Heart left ventricle (tissue), 16 donors: ENCODE measurements at regions not wholly inside any gene's neighbourhood (a gene's known extent, or its start where the extent isn't known, plus 50 kb on each side); places are given as distances from the start of the nearest gene placed in this dataset.

Experiments
- ATAC-seq, 4 donors: fragments of 200-7000 bp; cut with Tn5 transposase; one replicate each; pipeline ENCODE4 v1.9.1; 2020 to 2022; ENCODE audit warnings: moderate library complexity in 4 of 4, mild to moderate bottlenecking in 3 of 4, moderate number of reproducible peaks in 1 of 4
- DNase-seq, 5 donors: peaks; one replicate each; pipeline ENCODE4 v3.0.0-alpha.2; 2020
- H3K27ac ChIP-seq, 12 donors: fragments of 200-600 bp; sonication (generic) in 4 of 12; one replicate each; pipeline versions ENCODE4 v1.5.0 to v1.8.0; 2016 to 2022; ENCODE audit warnings: mild to moderate bottlenecking in 2 of 12
- H3K27me3 ChIP-seq, 9 donors: fragments of 200-600 bp; sonication (generic) in 2 of 9; one replicate each; pipeline versions ENCODE4 v1.5.1 to v1.8.0; 2016 to 2022; ENCODE audit warnings: mild to moderate bottlenecking in 3 of 9
- H3K36me3 ChIP-seq, 9 donors: fragments of 200-600 bp; sonication (generic) in 2 of 9; one replicate each; pipeline versions ENCODE4 v1.5.0 to v1.8.0; 2018 to 2022; ENCODE audit warnings: mild to moderate bottlenecking in 2 of 9
- H3K4me1 ChIP-seq, 12 donors: fragments of 200-600 bp; sonication (generic) in 4 of 12; one replicate each; pipeline versions ENCODE4 v1.5.0 to v1.8.0; 2016 to 2022; ENCODE audit warnings: mild to moderate bottlenecking in 3 of 12
- H3K4me3 ChIP-seq, 12 donors: fragments of 200-600 bp; sonication (generic) in 4 of 12; one replicate each; pipeline versions ENCODE4 v1.5.0 to v1.8.0; 2017 to 2022; ENCODE audit warnings: mild to moderate bottlenecking in 9 of 12, moderate library complexity in 4 of 12
- H3K9me3 ChIP-seq, 12 donors: fragments of 200-600 bp; sonication (generic) in 4 of 12; one replicate each; pipeline versions ENCODE4 v1.5.0 to v1.8.0; 2016 to 2022; ENCODE audit warnings: mild to moderate bottlenecking in 1 of 12
- POLR2A ChIP-seq, 2 donors: fragments of 450-650 bp; IDR thresholded peaks; one replicate each; pipeline ENCODE4 v1.6.1; 2017; ENCODE audit warnings: antibody characterized with exemption in 2 of 2, mild to moderate bottlenecking in 2 of 2, moderate library complexity in 2 of 2
- WGBS, 4 donors: extraction: QIAGEN DNeasy Blood & Tissue Kit in 2 of 4; methylation state at CpG; one replicate each; pipeline versions ENCODE4 v1.1.5 to v1.1.7; 2013 to 2018; 5-methylcytosine and 5-hydroxymethylcytosine counted together
- intact Hi-C, 10 donors: fragments of 100-400 bp; cut with DNase I; formaldehyde crosslinking; loops; one replicate each; pipeline versions ENCODE4 v1.11.1 to v1.14.2; 2022
- TF ChIP-seq, protein P1 (sequence below), 12 donors: fragments of 200-600 bp; sonication (generic) in 4 of 12; IDR thresholded peaks; one replicate each; pipeline versions ENCODE4 v1.5.0 to v1.8.0; 2018 to 2022; ENCODE audit warnings: antibody characterized with exemption in 12 of 12, mild to moderate bottlenecking in 5 of 12
- donor health status: ischemic (EF 13 %, LVEDD 7.1; RV severe dilation, severe dysfunction).
- donor health status: healthy with polysubstance abuse.
- donor health status: DM: no; HTN: yes; CAD: no.
- donor health status: DM: no; HTN: no; CAD: no.
- donor health status: ischemic (EF 25% LVEDD 6.9; RV normal size, moderate dysfunction).
- donor health status: ischemic (EF 25% LVEDD 5.7; RV mildly dilated, moderate dysfunction).
- donor health status: healthy.
- donor health status: DM: yes; HTN: yes; CAD: no.
- donor health status: ischemic (EF 35%, LVEDD 5.7; RV mildly dilated, moderate dysfunction).
- donor health status: nonischemic (EF 11% LVEDD 7.7; RV severe dilation, severe dysfunction).
- donor health status: DM: yes; HTN: yes; CAD: no.
- donor health status: PGD.
- donor health status: ischemic (EF 29% LVEDD 5.4; RV normal size, mild dysfunction).
- donor health status: nonischemic (EF 23%, LVEDD 6.1; RV moderate dilation, normal function).

DNA sequence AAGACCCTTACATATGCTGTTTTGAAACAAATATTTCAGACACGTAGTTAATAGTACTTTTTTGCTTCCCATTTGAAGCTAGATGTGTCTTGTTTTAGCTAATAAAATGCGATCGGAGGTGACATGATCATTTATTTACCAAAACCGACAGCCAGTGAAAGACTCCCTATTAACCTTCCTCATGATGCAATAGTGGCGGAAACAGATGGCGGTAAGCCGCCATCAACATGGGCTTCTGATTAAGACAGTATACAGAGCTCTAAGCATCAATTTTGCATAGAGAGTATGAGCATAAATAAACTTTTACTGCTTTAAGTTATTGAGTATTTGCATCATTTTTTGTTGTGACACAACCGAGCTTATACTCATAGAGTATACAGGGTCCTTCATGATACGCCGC is 1282.4 kb upstream of the ADGRB3 start:
- 80 to 87% (median 82%) methylated on average over 10 of the region's 10 CpGs for WGBS, 4 donors
- no peaks in the 10 kb centered on the region for H3K27me3 ChIP-seq
- DNase-seq (no peak), ATAC-seq (no peak)
- H3K9me3 ChIP-seq: no peaks in the 10 kb centered on the region
- no peaks in the 10 kb centered on the region for H3K4me1 ChIP-seq
- intact Hi-C loops: no loop called here
- TF ChIP-seq POLR2A (IDR thresholded peaks at IDR 0.05): no peak
- TF ChIP-seq, protein P1, sequence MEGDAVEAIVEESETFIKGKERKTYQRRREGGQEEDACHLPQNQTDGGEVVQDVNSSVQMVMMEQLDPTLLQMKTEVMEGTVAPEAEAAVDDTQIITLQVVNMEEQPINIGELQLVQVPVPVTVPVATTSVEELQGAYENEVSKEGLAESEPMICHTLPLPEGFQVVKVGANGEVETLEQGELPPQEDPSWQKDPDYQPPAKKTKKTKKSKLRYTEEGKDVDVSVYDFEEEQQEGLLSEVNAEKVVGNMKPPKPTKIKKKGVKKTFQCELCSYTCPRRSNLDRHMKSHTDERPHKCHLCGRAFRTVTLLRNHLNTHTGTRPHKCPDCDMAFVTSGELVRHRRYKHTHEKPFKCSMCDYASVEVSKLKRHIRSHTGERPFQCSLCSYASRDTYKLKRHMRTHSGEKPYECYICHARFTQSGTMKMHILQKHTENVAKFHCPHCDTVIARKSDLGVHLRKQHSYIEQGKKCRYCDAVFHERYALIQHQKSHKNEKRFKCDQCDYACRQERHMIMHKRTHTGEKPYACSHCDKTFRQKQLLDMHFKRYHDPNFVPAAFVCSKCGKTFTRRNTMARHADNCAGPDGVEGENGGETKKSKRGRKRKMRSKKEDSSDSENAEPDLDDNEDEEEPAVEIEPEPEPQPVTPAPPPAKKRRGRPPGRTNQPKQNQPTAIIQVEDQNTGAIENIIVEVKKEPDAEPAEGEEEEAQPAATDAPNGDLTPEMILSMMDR (IDR thresholded peaks at IDR 0.05): no peak
- H3K27ac ChIP-seq: no peak overlapping the region
- no peak overlapping the region for H3K4me3 ChIP-seq
- no peaks in the 10 kb centered on the region for H3K36me3 ChIP-seq

DNA sequence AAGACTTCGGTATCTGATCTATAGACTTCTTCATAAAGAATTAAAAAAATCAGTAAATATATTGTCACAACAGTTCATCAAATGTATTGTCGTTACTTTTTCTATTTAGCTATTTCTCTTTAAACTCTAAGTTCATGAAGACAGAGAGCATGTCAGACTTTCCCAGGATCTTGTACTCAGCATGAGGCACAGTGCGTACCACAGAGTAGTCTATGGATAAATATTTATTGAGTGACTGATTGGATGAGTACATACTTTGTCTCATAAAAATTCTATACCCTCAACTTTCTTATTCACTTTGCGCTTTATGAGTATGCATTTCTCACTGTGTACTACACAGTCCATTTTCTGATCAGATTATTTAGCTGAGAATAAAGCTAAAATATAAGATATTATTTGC is 1284.4 kb upstream of the ADGRB3 start:
- Histone ChIP-seq H3K27me3 (no peaks in the 10 kb centered on the region), H3K9me3 (no peaks in the 10 kb centered on the region), H3K36me3 (no peaks in the 10 kb centered on the region), H3K4me1 (no peaks in the 10 kb centered on the region), H3K27ac (no peak overlapping the region), H3K4me3 (no peak overlapping the region)
- WGBS, 4 donors: 86 to 94% (median 87%) methylated on average over 4 of the region's 4 CpGs
- TF ChIP-seq POLR2A (IDR thresholded peaks at IDR 0.05): no peak
- TF ChIP-seq, protein P1 (IDR thresholded peaks at IDR 0.05): no peak
- ATAC-seq (no peak), DNase-seq (no peak)
- intact Hi-C loops: no loop called here

DNA sequence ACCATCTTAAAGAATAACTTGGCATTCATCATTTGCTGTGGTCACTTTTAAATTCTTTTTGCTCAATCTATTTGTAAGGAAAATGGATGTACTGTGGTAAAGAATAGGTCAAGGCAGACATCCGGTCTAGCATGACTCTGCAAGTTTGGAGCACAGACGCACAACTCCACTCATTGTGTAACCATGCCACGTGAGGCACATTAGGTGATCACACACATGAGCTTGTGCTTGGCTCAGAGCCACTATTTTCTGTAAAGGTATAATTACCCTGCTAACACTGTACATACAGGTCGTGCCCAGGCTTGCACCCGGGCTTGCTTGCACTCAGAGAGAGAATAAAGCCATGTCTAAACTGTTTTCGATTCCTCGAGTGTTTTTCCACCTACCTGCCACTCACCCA is 1289.1 kb upstream of the ADGRB3 start:
- no peaks in the 10 kb centered on the region for H3K36me3 ChIP-seq
- no peak for TF ChIP-seq POLR2A (IDR thresholded peaks at IDR 0.05)
- H3K4me3 ChIP-seq: no peak overlapping the region
- H3K27me3 ChIP-seq: no peaks in the 10 kb centered on the region
- WGBS, 4 donors: 81 to 91% (median 83%) methylated on average over 7 of the region's 7 CpGs
- no peaks in the 10 kb centered on the region for H3K4me1 ChIP-seq
- no peak for ATAC-seq
- H3K27ac ChIP-seq: no peak overlapping the region
- no peaks in the 10 kb centered on the region for H3K9me3 ChIP-seq
- no peak for DNase-seq
- intact Hi-C loops: no loop called here

DNA sequence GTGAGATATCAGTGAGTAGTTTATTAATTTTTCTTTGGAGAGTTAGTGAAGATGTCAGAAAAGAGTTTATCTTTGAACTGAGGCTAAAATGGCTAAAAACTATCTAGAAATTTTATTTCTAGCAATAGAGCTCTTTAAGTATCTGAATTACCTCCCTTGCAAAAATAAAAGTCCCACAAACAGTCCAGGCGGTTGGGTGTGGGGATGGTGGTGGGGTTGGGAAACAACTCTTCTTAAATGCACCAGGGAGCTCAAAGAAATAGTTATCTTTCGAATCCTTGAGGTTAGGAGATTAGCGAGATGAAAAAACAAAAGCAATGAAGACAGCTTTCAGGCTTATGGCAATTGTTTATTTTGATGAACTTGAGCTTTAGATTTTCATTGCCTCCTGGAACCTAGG is 1299.1 kb upstream of the ADGRB3 start:
- ATAC-seq: no peak
- H3K36me3 ChIP-seq: no peaks in the 10 kb centered on the region
- whole genome bisulfite sequencing, 4 donors: 61 to 68% (median 66%) methylated on average over 3 of the region's 3 CpGs
- H3K4me3 ChIP-seq: no peak overlapping the region
- H3K9me3 ChIP-seq: no peaks in the 10 kb centered on the region
- DNase-seq: no peak
- intact Hi-C loops: no loop called here
- H3K27ac ChIP-seq: no peak overlapping the region
- no peaks in the 10 kb centered on the region for H3K4me1 ChIP-seq
- H3K27me3 ChIP-seq: no peaks in the 10 kb centered on the region
- TF ChIP-seq, protein P1 (IDR thresholded peaks at IDR 0.05): no peak
- TF ChIP-seq POLR2A (IDR thresholded peaks at IDR 0.05): no peak

DNA sequence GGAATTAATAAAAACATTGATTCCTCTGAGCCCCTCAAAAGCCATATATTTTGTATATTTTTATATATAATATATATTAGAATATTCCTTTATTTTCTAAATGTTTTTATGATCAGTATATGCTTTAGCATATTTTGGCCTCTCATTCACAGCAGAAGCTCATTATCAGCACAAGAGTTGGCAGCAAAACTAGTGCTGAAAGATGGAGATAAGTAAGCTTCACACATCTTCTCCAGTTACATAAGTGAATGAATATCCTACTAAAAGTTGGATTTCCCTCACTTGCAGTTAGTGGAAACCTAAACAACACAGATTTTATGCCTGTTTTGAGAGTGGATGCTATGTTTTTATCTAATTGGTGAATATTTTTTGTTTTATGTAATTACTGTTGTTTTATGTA is 1303.8 kb upstream of the ADGRB3 start:
- H3K4me3 ChIP-seq: no peak overlapping the region
- no peak overlapping the region for H3K27ac ChIP-seq
- no peaks in the 10 kb centered on the region for H3K9me3 ChIP-seq
- DNase-seq (no peak), ATAC-seq (no peak)
- TF ChIP-seq, protein P1 (IDR thresholded peaks at IDR 0.05): no peak
- no peak for TF ChIP-seq POLR2A (IDR thresholded peaks at IDR 0.05)
- H3K4me1 ChIP-seq: no peaks in the 10 kb centered on the region
- intact Hi-C loops: no loop called here
- H3K36me3 ChIP-seq: no peaks in the 10 kb centered on the region
- H3K27me3 ChIP-seq: no peaks in the 10 kb centered on the region
